ENCODE measurements at regions not wholly inside any gene's neighbourhood (a gene's known extent, or its start where the extent isn't known, plus 50 kb on each side); places are given as distances from the start of the nearest gene placed in this dataset.

DNA sequence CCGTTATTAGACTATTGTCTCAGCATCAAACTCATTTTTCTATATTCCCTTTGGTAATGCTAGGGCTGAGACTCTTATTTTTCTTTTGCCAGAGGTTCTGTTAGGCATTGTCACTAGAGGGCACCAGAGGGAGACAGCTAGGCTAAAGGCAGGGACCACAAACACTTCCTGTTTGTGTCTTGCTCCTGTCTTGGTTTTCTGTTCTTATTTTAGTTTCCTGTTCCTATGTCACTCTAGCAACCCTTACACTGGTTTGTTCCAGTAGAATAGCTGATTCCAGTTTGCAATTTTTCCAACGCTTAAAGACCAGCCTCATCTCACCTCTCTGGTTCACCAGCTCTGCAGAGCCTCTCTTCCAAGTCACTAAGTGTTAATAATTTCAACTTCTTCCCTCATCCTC is 772.0 kb downstream of the DIAPH3 start:
- peak; percentile 48 for DNase-seq (ENCODE audit: low spot score)
- TF ChIP-seq, protein P1, sequence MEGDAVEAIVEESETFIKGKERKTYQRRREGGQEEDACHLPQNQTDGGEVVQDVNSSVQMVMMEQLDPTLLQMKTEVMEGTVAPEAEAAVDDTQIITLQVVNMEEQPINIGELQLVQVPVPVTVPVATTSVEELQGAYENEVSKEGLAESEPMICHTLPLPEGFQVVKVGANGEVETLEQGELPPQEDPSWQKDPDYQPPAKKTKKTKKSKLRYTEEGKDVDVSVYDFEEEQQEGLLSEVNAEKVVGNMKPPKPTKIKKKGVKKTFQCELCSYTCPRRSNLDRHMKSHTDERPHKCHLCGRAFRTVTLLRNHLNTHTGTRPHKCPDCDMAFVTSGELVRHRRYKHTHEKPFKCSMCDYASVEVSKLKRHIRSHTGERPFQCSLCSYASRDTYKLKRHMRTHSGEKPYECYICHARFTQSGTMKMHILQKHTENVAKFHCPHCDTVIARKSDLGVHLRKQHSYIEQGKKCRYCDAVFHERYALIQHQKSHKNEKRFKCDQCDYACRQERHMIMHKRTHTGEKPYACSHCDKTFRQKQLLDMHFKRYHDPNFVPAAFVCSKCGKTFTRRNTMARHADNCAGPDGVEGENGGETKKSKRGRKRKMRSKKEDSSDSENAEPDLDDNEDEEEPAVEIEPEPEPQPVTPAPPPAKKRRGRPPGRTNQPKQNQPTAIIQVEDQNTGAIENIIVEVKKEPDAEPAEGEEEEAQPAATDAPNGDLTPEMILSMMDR (IDR thresholded peaks at IDR 0.05) = peak; percentile 66
- no peak for TF ChIP-seq TP53 (CRISPR knock-in tag; IDR thresholded peaks at IDR 0.05)
- ATAC-seq = peak; percentile 86
- POLR2A ChIA-PET = no interaction called here
- Mint-ChIP-seq H3K36me3 (peaks cover 5% of the 10 kb centered on the region), H3K4me1 (peaks cover 12% of the 10 kb centered on the region), H3K4me3 (no peak overlapping the region), H3K27me3 (ENCODE audit: low read depth) (no peaks in the 10 kb centered on the region), H3K9me3 (peaks cover 24% of the 10 kb centered on the region), H3K27ac (no peak overlapping the region)
- CTCF ChIA-PET = interaction anchor here (0.7 to 2.9 kb wide), 15 partner anchors 9 to 362 kb away, joined by 3 to 12 read pairs (median 4); no protein-coding TSS in a partner anchor

DNA sequence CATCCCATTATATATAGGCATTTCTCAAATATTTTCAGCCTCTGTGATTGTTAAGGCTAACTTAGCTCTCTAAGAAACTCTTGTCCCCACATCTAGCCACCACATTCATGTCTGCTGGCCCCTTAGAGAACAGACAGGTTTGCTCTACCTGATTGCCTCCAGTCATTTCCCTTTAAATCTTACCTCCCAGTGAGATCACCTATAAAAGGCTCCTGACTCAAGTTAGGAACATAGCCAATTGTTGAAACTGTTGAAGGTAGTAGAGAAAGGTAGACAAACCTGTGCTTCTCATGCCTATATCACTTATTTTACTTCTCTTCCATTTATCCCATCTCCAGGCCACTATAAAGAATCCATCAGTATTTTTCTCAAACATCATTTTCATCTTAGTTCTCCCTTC is 771.4 kb downstream of the DIAPH3 start:
- CTCF ChIA-PET = interaction anchor here (0.6 to 2.9 kb wide), 14 partner anchors 8 to 723 kb away, joined by 3 to 12 read pairs (median 4); no protein-coding TSS in a partner anchor
- no peak for TF ChIP-seq SP1 (CRISPR knock-in tag; conservative IDR thresholded peaks at IDR 0.05)
- no peak for TF ChIP-seq SMAD3 (CRISPR knock-in tag; IDR thresholded peaks at IDR 0.05; ENCODE audit: borderline replicate concordance)
- TF ChIP-seq, protein P2, sequence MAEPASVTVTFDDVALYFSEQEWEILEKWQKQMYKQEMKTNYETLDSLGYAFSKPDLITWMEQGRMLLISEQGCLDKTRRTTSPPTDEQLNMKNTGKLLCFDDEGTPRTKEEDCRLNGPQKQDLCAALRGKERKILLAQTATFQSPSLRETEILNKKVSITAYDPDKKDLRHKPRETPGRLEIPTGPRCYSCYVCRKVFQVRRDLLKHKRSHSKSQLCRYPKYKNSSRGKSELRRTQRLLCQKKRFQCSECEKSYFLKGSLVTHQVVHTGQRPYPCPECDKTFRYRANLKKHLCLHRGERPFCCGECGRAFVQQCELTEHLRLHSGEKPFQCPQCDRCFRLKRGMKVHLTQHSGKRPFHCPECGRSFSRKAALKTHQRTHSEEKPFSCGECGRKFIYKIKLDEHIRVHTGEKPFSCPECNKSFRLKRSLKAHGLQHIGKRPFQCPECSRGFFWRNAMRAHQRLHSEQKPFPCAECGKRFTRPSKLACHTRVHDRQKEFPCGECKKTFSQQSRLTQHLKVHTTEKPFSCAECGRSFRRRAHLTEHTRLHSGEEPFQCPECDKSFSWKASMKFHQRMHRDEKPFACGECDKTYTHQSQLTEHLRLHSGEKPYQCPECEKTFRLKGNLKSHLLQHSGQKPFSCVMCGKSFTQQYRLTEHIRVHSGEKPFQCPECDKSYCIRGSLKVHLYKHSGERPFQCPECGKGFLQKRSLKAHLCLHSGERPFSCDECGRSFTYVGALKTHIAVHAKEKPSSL (CRISPR knock-in tag; conservative IDR thresholded peaks at IDR 0.05) = no peak
- TF ChIP-seq, protein P3, sequence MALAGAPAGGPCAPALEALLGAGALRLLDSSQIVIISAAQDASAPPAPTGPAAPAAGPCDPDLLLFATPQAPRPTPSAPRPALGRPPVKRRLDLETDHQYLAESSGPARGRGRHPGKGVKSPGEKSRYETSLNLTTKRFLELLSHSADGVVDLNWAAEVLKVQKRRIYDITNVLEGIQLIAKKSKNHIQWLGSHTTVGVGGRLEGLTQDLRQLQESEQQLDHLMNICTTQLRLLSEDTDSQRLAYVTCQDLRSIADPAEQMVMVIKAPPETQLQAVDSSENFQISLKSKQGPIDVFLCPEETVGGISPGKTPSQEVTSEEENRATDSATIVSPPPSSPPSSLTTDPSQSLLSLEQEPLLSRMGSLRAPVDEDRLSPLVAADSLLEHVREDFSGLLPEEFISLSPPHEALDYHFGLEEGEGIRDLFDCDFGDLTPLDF (CRISPR knock-in tag; IDR thresholded peaks at IDR 0.05) = no peak
- no peak for TF ChIP-seq MYBL2 (CRISPR knock-in tag; IDR thresholded peaks at IDR 0.05)
- TF ChIP-seq EMX1 (CRISPR knock-in tag; IDR thresholded peaks at IDR 0.05) = no peak
- TF ChIP-seq, protein P1 (IDR thresholded peaks at IDR 0.05) = no peak
- TF ChIP-seq CBFB (CRISPR knock-in tag; IDR thresholded peaks at IDR 0.05; ENCODE audit: low read depth) = no peak
- no peak for TF ChIP-seq KAT7 (CRISPR knock-in tag; IDR thresholded peaks at IDR 0.05; ENCODE audit: borderline replicate concordance)
- TF ChIP-seq, protein P4, sequence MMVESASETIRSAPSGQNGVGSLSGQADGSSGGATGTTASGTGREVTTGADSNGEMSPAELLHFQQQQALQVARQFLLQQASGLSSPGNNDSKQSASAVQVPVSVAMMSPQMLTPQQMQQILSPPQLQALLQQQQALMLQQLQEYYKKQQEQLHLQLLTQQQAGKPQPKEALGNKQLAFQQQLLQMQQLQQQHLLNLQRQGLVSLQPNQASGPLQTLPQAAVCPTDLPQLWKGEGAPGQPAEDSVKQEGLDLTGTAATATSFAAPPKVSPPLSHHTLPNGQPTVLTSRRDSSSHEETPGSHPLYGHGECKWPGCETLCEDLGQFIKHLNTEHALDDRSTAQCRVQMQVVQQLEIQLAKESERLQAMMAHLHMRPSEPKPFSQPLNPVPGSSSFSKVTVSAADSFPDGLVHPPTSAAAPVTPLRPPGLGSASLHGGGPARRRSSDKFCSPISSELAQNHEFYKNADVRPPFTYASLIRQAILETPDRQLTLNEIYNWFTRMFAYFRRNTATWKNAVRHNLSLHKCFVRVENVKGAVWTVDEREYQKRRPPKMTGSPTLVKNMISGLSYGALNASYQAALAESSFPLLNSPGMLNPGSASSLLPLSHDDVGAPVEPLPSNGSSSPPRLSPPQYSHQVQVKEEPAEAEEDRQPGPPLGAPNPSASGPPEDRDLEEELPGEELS (CRISPR knock-in tag; IDR thresholded peaks at IDR 0.05) = no peak
- no peak for TF ChIP-seq GRHL2 (CRISPR knock-in tag; IDR thresholded peaks at IDR 0.05; ENCODE audit: insufficient replicate concordance, severe bottlenecking)
- no peak for TF ChIP-seq MXD4 (CRISPR knock-in tag; IDR thresholded peaks at IDR 0.05; ENCODE audit: borderline replicate concordance)
- TF ChIP-seq, protein P5, sequence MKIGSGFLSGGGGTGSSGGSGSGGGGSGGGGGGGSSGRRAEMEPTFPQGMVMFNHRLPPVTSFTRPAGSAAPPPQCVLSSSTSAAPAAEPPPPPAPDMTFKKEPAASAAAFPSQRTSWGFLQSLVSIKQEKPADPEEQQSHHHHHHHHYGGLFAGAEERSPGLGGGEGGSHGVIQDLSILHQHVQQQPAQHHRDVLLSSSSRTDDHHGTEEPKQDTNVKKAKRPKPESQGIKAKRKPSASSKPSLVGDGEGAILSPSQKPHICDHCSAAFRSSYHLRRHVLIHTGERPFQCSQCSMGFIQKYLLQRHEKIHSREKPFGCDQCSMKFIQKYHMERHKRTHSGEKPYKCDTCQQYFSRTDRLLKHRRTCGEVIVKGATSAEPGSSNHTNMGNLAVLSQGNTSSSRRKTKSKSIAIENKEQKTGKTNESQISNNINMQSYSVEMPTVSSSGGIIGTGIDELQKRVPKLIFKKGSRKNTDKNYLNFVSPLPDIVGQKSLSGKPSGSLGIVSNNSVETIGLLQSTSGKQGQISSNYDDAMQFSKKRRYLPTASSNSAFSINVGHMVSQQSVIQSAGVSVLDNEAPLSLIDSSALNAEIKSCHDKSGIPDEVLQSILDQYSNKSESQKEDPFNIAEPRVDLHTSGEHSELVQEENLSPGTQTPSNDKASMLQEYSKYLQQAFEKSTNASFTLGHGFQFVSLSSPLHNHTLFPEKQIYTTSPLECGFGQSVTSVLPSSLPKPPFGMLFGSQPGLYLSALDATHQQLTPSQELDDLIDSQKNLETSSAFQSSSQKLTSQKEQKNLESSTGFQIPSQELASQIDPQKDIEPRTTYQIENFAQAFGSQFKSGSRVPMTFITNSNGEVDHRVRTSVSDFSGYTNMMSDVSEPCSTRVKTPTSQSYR (CRISPR knock-in tag; IDR thresholded peaks at IDR 0.05) = no peak
- no peak for TF ChIP-seq ZNF317 (CRISPR knock-in tag; IDR thresholded peaks at IDR 0.05; ENCODE audit: borderline replicate concordance, low read depth)
- TF ChIP-seq NR2C2 (CRISPR knock-in tag; IDR thresholded peaks at IDR 0.05) = no peak
- TF ChIP-seq, protein P6, sequence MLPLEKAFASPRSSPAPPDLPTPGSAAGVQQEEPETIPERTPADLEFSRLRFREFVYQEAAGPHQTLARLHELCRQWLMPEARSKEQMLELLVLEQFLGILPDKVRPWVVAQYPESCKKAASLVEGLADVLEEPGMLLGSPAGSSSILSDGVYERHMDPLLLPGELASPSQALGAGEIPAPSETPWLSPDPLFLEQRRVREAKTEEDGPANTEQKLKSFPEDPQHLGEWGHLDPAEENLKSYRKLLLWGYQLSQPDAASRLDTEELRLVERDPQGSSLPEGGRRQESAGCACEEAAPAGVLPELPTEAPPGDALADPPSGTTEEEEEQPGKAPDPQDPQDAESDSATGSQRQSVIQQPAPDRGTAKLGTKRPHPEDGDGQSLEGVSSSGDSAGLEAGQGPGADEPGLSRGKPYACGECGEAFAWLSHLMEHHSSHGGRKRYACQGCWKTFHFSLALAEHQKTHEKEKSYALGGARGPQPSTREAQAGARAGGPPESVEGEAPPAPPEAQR (CRISPR knock-in tag; IDR thresholded peaks at IDR 0.05) = no peak
- TF ChIP-seq, protein P7, sequence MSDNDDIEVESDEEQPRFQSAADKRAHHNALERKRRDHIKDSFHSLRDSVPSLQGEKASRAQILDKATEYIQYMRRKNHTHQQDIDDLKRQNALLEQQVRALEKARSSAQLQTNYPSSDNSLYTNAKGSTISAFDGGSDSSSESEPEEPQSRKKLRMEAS (CRISPR knock-in tag; IDR thresholded peaks at IDR 0.05) = no peak

More for the DNA sequence above, 771.4 kb downstream of the DIAPH3 start:
- H3K27ac Mint-ChIP-seq = no peak overlapping the region
- no peak for DNase-seq (ENCODE audit: low spot score)
- H3K4me3 Mint-ChIP-seq = no peak overlapping the region
- H3K27me3 Mint-ChIP-seq (ENCODE audit: low read depth) = no peaks in the 10 kb centered on the region
- H3K36me3 Mint-ChIP-seq = peaks cover 5% of the 10 kb centered on the region
- peaks cover 24% of the 10 kb centered on the region for H3K9me3 Mint-ChIP-seq
- POLR2A ChIA-PET = no interaction called here
- peaks cover 13% of the 10 kb centered on the region for H3K4me1 Mint-ChIP-seq
- ATAC-seq = no peak

Measured in WTC11 (cell line).